ENCODE measurements at regions not wholly inside any gene's neighbourhood (a gene's known extent, or its start where the extent isn't known, plus 50 kb on each side); places are given as distances from the start of the nearest gene placed in this dataset.
"Not testable (repeated sequence)": the region's sequence is repeated elsewhere in the genome, so short reads cannot be mapped to it uniquely, and the experiment has no call there.

DNA sequence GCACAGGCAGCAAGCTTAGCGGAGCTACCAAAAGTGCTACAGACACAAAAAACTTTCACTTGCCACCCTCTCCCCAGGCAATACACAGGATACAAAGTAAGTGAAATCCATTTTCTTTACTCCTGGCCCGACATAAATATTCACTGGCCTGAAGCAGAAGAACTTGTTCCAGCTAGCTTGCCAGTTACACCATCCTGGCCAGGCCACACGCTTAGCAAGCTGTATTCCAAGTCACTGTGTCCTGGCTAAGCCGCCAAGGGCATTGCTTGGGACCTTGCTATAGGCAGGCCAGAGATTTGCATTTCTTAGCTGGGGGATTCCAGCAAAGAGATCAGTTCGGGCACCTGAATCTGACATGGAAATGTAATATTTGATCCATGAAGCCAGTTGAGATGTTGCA, 71.0 kb upstream of the SLC1A3 start:
- DNase-seq = no peak

DNA sequence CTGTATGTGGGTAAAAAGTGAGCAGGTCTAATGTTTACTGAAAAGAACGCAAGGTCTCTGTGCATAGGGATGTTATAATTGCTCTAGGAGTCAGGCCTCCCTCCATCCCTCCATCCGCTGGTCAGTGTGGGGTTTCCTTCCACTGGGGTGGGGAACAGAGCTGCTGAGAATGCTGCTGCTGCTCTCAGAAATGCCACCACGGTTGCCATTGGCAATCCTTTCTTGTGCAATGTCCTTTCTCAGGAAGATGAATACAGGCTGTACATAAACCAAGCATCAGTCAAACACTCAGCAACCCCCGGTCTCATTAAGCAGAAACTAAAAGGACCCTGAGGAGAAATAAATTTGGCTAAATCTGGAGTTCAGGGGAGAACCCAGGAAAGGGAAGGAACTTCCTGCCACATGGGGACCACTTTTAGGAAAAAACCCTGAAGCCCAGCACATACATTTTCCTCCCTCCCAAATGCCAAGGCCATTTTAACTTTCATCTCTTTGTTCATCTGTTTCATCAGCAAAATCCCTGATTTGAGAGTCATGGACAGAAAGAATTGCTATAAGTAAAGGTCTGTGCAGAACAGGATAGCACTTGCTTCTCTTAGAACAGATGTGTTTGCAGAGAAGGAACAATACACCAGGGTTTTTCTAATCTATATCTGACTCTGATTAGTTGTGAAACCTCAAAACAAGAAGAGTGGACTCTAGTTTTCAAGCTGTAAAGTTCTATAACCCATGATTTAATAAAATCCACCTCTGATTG, 70.4 kb upstream of the SLC1A3 start:
- DNase-seq = no peak

DNA sequence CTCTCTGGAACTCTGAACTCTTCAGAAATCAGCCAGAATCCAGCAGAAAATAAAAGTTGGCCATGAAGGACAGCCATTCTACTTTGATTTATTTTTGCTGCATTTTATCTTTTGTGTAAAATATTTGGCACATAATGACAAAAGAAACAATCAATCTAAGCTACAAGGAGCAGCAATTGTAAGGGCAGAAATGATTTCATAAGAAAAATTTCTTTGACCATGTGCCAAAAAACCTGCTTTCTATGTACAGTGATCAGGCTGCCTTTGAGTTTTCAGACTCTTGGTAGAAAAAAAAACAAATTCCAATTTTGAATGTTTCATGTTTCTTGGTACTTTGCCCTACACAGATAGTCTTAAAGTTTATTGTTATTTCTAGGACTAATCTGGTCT, 69.8 kb upstream of the SLC1A3 start:
- DNase-seq = no peak

DNA sequence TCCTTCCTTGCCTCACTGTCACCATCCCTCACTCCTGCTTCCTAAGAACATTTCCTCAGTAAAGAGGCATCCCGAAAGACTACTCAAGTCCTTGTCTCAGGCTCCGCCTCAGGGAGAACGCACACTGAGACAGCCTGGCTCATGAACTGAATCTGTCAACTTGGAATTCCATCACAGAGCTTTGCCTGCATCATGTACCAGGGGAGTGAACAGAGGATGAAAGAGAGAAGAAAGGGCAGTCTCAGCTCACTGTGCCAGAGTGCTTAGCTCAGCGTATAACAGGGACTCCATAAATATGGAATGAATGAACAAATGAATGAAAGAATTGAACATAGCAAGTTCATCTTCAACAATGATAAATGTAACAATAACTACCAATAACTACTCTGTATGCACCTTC, 68.7 kb upstream of the SLC1A3 start:
- no peak for DNase-seq

DNA sequence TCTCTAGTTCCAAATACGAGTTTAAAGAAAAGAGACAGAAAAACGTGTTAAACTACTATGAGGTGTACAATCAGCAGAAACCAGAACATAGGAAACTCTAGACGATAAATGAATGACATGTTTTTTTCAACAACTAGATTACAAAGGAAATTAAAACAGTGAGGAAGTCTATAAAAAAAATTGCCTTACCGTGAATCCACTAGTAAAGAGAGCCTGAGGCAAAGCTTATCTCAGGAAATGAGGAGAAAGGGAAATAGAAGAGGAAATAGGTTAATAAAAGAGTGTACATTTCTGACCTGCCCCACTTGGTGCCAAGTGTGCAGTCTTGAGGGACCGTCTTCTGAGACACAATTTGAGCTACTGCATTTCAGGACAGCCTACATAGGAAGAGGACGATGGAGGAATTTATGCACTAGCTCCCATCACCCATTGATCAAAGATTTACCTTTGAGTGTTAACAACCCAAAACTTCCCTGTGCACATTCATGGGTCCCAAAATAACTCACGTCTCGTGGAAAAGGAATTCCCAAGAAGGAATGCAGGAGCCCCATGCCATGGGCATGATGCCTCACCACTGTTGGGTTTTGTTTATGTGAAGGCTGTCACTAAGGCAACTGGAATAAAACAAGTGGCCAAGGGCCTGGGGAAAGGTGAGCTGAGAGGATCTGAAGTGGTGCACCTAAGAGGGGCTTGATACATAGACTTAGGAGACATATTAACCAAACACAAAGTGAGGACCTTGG, 53.6 kb upstream of the SLC1A3 start:
- DNase-seq = no peak

DNA sequence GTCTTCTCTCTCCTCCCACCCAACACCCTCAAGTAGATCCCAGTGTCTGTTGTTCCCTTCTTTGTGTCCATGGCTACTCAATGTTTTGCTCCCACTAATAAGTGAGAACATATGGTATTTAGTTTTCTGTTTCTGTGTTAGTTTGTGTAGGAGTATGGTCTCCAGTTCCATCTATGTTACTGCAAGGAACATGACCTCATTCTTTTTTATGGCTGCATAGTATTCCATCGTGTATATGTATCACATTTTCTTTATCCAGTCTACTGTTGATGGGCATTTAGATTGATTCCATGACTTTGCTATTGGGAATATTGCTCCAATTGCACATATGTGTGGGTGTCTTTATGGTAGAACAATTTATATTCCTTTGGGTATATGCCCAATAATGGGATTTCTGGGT, 51.4 kb upstream of the SLC1A3 start:
- DNase-seq = not testable (repeated sequence)
